Effector memory CD8-positive, alpha-beta T cell (primary cell): ENCODE measurements at regions not wholly inside any gene's neighbourhood (a gene's known extent, or its start where the extent isn't known, plus 50 kb on each side); places are given as distances from the start of the nearest gene placed in this dataset.
A peak's percentile ranks its signal among the peaks of the same experiment; 100 is the strongest.

Experiments
- ATAC-seq: fragments of 150-1000 bp; cut with Tn5 transposase; replicated peaks from 2 replicates; pipeline ENCODE4 v1.10.0; 2021; ENCODE audit warnings: mild to moderate bottlenecking, moderate library complexity
- DNase-seq, 3 experiments: peaks; one replicate each; pipeline ENCODE4 v3.0.0; 2021
- H3K27ac Mint-ChIP-seq, 2 donors: one replicate each; pipeline ENCODE4 v1.8.0; 2022; ENCODE audit warnings: mild to moderate bottlenecking in 2 of 2, mixed read lengths in 2 of 2, moderate library complexity in 2 of 2
- H3K27me3 Mint-ChIP-seq, 2 donors: one replicate each; pipeline ENCODE4 v1.8.0; 2022; ENCODE audit warnings: mixed read lengths in 2 of 2
- H3K36me3 Mint-ChIP-seq: one replicate; pipeline ENCODE4 v1.8.0; 2022; ENCODE audit warnings: mild to moderate bottlenecking, moderate library complexity, mixed read lengths; ENCODE audit not compliant: insufficient read depth
- H3K4me1 Mint-ChIP-seq, 2 donors: one replicate each; pipeline ENCODE4 v1.8.0; 2022; ENCODE audit warnings: low read depth in 2 of 2, mixed read lengths in 2 of 2
- H3K4me3 Mint-ChIP-seq, 2 donors: one replicate each; pipeline ENCODE4 v1.8.0; 2022; ENCODE audit warnings: mild to moderate bottlenecking in 2 of 2, mixed read lengths in 2 of 2, moderate library complexity in 2 of 2
- H3K9me3 Mint-ChIP-seq, 2 donors: one replicate each; pipeline ENCODE4 v1.8.0; 2022; ENCODE audit warnings: mixed read lengths in 2 of 2

DNA sequence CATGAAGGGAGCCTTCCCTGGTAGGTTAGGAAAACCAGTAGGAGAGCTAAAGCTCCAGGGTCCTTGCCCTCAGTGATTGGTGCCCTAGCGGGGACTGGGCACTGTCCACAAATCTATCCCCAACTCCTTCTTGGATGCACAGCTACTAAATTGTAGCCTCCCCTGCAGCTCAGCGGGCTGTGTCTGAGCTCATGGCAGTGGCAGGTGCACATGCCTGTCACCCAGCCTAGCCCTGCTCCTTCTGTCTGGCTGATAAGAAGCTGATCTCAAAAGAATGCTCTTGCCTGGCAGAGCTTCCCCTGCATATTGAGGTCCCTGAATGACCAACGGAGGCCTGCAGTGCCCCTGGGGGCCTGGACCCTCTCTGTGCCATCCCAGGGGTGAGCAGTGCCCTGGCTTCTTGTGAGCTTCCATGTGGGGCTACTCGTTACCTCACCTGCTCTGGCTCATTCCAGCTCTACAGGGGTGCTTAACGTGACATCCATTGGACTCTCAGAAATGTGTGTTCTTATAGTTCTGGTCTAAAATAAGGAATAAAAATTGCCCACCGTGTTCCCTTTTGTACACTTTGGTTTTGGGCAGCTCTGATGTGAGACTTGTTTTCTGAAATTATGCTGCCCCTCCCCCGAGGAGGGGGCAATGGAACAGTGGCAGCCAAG is 59.8 kb upstream of the ANTXRL start:
- H3K9me3 Mint-ChIP-seq: no peaks in the 10 kb centered on the region
- DNase-seq (no peak), ATAC-seq (no peak)
- H3K36me3 Mint-ChIP-seq: peaks cover 5% of the 10 kb centered on the region
- no peak overlapping the region for H3K4me3 Mint-ChIP-seq
- H3K4me1 Mint-ChIP-seq: peaks cover 5 to 7% of the 10 kb centered on the region in 2 donors
- H3K27me3 Mint-ChIP-seq: no peaks in the 10 kb centered on the region
- peak overlapping the region; percentile 44 for H3K27ac Mint-ChIP-seq

DNA sequence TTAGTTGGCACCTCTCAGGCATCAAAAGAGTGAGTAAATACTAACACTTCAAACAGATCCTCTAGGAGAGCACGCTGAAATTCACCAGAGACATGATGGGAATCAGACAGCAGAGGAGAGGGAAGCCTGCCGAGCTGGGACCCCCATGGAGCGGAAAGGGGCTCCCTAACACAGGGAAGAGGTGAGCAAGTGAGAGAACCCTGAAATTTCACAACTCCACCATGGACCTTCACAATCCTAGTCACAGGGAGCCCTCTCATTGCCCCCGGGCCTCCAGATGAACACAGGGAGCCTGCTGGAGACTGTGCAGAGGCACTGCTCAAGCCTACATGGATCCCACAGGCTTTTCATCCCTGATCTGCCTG is 59.2 kb upstream of the ANTXRL start:
- ATAC-seq (no peak), DNase-seq (no peak)
- Mint-ChIP-seq H3K4me3 (no peak overlapping the region), H3K4me1 (peaks cover 5 to 7% of the 10 kb centered on the region in 2 donors), H3K27me3 (no peaks in the 10 kb centered on the region), H3K9me3 (no peaks in the 10 kb centered on the region), H3K27ac (peak overlapping the region in 1 of 2 donors; percentile 44), H3K36me3 (peaks cover 11% of the 10 kb centered on the region)

DNA sequence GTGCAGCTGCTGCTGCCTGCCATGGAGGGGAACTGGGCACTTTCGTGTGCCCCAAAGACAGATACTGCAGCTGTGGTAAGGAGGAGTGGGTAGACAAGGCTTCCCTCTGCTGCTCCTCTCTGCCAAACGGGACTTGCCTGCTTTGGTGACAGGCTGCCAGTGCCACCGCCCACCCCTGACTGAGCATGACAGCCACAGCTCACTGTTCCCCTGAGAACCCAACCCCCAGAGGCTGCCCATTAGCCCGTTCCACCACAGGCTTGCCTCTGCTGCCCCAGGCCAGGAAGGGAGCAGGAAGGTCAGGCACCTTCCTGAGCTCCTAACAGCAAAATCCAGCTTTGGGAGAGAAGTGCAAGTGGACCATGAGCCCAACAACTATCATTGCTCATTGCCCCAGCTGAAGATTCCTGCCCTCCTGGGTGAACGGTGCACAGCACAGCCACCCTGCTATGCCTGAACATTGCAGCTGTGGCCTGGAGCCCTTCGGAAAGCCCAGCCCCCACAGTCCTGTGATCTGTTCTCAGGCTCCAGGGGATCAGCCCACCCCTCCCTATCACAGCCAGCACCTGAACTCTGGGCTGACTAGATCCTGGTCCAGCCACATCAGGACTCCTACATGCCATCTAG is 58.7 kb upstream of the ANTXRL start:
- Mint-ChIP-seq H3K27me3 (no peaks in the 10 kb centered on the region), H3K9me3 (no peaks in the 10 kb centered on the region), H3K36me3 (peaks cover 16% of the 10 kb centered on the region), H3K27ac (peak overlapping the region in 1 of 2 donors; percentile 44), H3K4me3 (no peak overlapping the region), H3K4me1 (peaks cover 5 to 6% of the 10 kb centered on the region in 2 donors)
- DNase-seq: no peak
- no peak for ATAC-seq

DNA sequence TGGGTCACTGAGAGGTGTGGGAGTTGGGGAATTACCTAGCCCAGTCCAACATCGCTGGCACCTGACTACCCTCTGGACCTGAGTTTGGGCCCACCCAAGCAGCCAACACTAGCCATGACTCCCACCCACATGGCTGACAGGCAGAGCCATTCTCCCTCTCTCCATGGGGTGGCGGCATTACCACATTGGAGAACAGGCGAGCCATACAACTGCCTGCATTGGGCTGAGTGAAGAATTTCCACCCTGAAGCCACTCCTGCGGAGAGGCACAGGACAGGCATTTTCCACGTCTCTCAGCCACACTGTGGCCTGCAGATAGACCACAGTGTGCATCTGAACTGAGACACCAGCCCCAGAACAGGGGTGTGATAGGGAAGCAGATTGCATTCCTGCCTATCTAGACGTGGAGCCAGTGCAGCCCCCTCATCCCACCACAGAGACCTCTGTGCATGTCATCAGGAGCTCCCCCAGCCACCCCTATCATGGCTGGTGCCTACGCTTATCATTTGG is 58.2 kb upstream of the ANTXRL start:
- peak overlapping the region in 1 of 2 donors; percentile 44 for H3K27ac Mint-ChIP-seq
- H3K27me3 Mint-ChIP-seq: no peaks in the 10 kb centered on the region
- no peaks in the 10 kb centered on the region for H3K9me3 Mint-ChIP-seq
- peaks cover 5% of the 10 kb centered on the region in 2 donors for H3K4me1 Mint-ChIP-seq
- no peak overlapping the region for H3K4me3 Mint-ChIP-seq
- peaks cover 16% of the 10 kb centered on the region for H3K36me3 Mint-ChIP-seq
- DNase-seq (peak; percentile 38 to 55 (median 39)), ATAC-seq (peak; percentile 73)

DNA sequence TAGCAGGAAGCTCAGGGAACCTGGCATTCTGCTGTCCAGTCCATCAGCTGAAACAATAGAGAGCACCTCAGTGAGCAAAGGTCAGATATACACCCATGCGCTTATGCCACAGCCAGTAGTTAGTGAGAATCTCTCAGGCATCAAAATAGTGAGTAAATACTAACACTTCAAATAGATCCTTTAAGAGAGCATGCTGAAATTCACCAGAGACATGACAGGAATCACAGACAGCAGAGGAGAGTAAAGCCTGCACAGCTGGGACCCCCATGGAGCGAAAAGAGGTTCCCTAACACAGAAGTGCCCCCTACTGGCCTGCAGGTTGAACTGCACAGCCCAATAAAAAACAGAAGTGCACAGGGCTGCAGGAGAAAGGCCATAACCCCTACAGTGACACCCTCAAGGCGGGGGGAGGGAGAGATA is 57.6 kb upstream of the ANTXRL start:
- Mint-ChIP-seq H3K4me1 (peaks cover 5% of the 10 kb centered on the region in 2 donors), H3K36me3 (peaks cover 16% of the 10 kb centered on the region), H3K9me3 (no peaks in the 10 kb centered on the region), H3K27ac (no peak overlapping the region), H3K27me3 (no peaks in the 10 kb centered on the region), H3K4me3 (no peak overlapping the region)
- ATAC-seq (no peak), DNase-seq (no peak)

DNA sequence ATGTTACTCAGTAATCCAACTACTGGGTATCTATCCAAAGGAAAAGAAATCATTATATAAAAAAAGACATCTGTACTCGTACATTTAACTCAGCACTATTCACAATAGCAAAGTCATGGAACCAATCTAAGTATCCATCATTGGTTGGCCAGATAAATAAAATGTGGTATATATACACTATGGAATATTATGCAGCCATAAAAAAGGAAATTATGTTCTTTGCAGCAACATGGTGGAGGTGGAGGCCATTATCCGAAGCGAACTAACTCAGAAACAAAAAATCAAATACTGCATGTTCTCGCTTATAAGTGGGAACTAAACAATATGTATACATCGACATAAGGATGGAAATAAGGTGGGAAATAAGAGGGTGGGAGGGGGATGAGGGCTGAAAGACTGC is 56.2 kb upstream of the ANTXRL start:
- H3K27ac Mint-ChIP-seq: no peak overlapping the region
- H3K4me1 Mint-ChIP-seq: peaks cover 5 to 7% of the 10 kb centered on the region in 2 donors
- no peaks in the 10 kb centered on the region for H3K9me3 Mint-ChIP-seq
- H3K27me3 Mint-ChIP-seq: no peaks in the 10 kb centered on the region
- no peak for DNase-seq
- no peak overlapping the region for H3K4me3 Mint-ChIP-seq
- peaks cover 12% of the 10 kb centered on the region for H3K36me3 Mint-ChIP-seq
- ATAC-seq: no peak

DNA sequence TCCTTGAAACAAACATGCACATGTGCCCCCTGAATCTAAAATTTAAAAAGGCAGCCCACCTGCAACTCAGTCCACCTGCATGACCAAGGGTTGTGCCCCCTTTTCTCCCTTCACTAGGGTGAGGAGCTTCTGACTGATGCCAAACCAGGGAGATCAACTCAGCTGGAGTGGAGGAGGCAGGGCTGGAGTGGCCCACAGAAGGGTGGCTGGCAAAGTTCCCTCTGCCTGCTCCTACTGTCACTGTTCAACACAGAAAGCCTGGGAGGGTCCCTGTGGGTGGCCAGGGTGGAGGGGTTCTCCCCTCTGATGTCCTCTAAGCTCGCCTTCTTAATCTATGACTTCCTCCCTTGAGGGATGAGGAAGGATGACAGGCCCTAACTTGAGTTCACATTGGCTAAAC is 55.7 kb upstream of the ANTXRL start:
- Mint-ChIP-seq H3K4me1 (peaks cover 5 to 7% of the 10 kb centered on the region in 2 donors), H3K9me3 (no peaks in the 10 kb centered on the region), H3K27me3 (no peaks in the 10 kb centered on the region), H3K36me3 (peaks cover 12% of the 10 kb centered on the region), H3K27ac (no peak overlapping the region), H3K4me3 (no peak overlapping the region)
- ATAC-seq: no peak
- no peak for DNase-seq

DNA sequence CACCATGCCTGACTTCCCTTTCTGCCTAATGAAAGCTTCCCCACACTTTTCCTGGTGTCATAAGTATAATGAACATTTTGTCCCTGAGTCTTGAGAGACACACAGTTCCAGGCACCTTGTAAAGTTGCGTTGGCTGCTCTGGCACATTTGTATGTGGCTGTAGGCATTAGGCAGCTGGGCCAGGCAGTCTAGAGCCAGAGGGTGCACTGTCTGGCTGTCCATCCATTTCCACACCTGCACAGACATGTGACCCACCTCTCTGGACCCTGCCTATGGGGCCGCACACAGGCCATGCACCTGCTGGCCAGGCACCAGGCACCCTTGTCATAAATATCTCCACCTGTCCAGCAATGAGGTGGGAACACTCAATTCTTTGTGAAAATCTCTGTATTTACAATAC is 54.7 kb upstream of the ANTXRL start:
- ATAC-seq (no peak), DNase-seq (no peak)
- Mint-ChIP-seq H3K27ac (peak overlapping the region in 1 of 2 donors; percentile 20), H3K36me3 (peaks cover 12% of the 10 kb centered on the region), H3K9me3 (no peaks in the 10 kb centered on the region), H3K4me3 (no peak overlapping the region), H3K27me3 (no peaks in the 10 kb centered on the region), H3K4me1 (peaks cover 10 to 15% of the 10 kb centered on the region in 2 donors)

DNA sequence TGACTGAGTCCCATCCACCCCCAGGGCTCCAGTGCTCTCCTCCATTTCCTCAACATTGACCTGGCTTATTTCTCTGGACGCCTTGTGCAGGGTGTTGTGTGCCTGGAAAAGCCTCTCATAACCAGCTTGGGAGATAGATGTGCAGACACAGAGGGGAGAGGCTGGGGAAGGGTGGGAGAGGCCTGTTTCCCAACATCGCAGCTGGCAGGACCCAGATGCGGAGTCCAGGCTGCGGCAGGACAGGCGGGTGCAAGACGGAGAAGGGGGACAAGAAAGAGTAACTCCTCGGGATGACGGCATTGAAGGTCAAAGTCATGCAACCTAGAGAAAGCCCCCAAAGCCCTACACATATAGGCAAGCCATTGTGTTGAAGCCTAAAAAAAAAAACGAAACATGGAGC is 54.1 kb upstream of the ANTXRL start:
- DNase-seq: no peak
- Mint-ChIP-seq H3K27me3 (no peaks in the 10 kb centered on the region), H3K27ac (peak overlapping the region in 1 of 2 donors; percentile 20)

DNA sequence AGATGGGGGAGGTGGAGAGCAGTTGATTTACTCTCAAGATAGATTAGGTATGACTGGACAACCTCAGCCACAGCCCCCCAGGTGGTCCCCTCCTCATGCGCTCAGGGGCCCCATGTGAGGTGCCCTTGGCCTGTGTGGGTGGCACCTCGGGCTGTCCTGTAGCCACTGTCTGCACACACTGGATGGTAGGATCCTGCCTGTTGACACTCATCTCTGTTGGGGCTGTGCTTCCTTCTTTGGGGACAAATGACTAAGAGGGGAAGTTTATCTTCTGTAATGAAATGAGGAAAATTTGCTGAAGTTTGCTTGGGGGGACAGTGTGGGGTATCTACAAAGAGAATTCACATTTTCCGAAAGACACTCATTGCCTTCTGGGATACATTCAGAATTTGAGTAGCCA is 53.6 kb upstream of the ANTXRL start:
- no peak overlapping the region for H3K4me3 Mint-ChIP-seq
- H3K36me3 Mint-ChIP-seq: peaks cover 12% of the 10 kb centered on the region
- DNase-seq: no peak
- H3K27ac Mint-ChIP-seq: peak overlapping the region in 1 of 2 donors; percentile 83
- H3K27me3 Mint-ChIP-seq: no peaks in the 10 kb centered on the region
- no peaks in the 10 kb centered on the region for H3K9me3 Mint-ChIP-seq
- no peak for ATAC-seq
- peaks cover 7 to 22% of the 10 kb centered on the region in 2 donors for H3K4me1 Mint-ChIP-seq

More for the DNA sequence above, 54.1 kb upstream of the ANTXRL start:
- peaks cover 12% of the 10 kb centered on the region for H3K36me3 Mint-ChIP-seq
- H3K4me1 Mint-ChIP-seq: peaks cover 7 to 20% of the 10 kb centered on the region in 2 donors
- no peaks in the 10 kb centered on the region for H3K9me3 Mint-ChIP-seq
- no peak for ATAC-seq
- H3K4me3 Mint-ChIP-seq: no peak overlapping the region

DNA sequence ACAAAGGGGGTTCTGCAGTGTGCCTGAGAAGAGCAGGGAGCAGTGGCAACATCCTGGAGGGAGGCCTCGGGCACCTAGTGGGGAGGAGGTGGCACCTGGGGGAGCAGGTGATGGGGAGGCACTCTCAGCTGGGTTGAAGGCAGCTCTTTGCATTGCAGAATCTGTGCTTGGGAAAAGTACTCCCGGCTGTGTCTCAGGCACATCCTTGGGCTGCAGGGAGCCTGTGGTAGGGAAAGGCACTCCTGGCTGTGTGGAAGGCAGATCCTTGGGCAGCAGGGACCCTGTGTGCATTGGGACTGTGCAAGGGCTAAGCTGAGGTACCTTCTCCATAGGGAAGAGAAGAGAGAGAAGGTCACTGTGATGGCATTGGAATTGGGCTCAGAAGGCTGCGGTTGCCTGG is 52.8 kb upstream of the ANTXRL start:
- DNase-seq (no peak), ATAC-seq (no peak)
- H3K4me3 Mint-ChIP-seq: no peak overlapping the region
- peaks cover 12% of the 10 kb centered on the region for H3K36me3 Mint-ChIP-seq
- peaks cover 7 to 21% of the 10 kb centered on the region in 2 donors for H3K4me1 Mint-ChIP-seq
- no peaks in the 10 kb centered on the region for H3K9me3 Mint-ChIP-seq
- H3K27ac Mint-ChIP-seq: peak overlapping the region in 1 of 2 donors; percentile 83
- H3K27me3 Mint-ChIP-seq: no peaks in the 10 kb centered on the region

DNA sequence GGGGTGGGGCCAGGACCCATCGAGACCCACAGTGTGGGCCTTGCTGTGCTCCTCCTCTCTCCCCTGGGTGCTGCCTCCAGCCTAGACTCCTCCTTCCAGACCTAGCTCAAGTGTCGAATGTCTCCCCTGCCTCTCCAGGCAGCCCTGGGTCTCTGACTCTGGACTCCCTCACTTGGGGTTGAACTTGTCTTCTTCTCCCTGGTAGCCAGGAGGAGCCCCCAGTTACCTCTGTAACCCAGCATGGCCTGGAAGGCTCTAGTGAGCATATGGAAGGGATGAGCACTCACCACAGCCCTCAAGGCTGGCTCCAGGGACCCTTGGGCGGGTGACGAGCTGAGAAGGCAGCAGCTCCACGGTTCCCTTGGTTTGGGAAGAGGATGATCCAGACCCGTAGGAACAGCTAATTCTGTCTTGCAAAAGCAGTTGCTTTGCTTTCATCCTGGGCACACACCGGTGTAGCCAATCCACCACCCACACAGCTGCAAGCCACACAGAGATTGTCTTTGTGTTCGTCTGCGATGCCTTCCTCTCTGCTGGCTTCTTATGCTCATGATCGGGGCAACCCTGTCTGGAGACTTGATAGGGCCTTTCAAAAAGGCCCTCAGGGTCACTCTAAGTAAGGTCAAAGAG is 52.3 kb upstream of the ANTXRL start:
- Mint-ChIP-seq H3K27ac (peak overlapping the region in 1 of 2 donors; percentile 83), H3K4me3 (no peak overlapping the region), H3K36me3 (peaks cover 12% of the 10 kb centered on the region), H3K27me3 (no peaks in the 10 kb centered on the region), H3K9me3 (no peaks in the 10 kb centered on the region), H3K4me1 (peaks cover 8 to 18% of the 10 kb centered on the region in 2 donors)
- no peak for DNase-seq
- no peak for ATAC-seq

DNA sequence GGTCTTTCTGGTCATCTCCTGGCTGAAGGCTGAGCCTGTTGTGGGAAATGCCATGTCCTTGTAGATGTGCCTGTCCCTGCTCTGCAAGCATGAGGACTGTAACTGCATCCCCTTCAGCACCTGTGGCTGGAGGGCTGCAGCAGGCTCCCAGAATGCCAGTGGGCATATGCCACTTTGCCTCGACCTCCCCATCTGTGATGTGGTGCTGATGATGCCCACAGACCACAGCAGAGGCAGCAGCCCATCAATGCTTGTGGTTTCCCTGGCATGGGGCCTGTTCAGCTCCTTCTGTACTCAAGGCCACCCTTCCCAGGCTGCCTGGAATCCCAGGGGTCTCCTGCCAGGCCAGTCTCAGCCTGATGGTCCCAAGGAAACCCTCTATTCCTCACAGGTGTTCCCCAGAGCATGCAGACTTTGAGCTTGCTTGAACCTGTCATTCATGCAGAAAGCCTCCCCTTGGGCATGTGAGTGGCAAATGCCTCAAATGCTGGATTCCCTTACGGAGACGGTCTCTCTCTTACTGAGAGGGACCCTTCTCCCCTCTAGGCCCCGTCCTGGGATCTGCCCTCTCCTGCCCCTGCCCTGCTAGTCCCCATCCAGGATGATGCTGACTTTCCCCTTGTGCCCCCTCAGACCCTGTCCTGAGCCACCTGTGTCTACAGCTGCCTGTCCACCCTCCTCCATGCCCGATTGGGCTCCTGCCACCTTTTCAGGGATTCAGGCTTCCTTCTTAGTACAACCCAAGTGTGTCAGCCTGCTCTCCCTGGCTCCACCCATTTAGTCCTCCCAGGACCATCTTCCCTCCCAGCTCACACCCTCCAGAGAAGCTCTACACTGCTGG is 50.9 kb upstream of the ANTXRL start:
- peaks cover 17% of the 10 kb centered on the region for H3K36me3 Mint-ChIP-seq
- H3K4me1 Mint-ChIP-seq: peaks cover 14 to 23% of the 10 kb centered on the region in 2 donors
- H3K9me3 Mint-ChIP-seq: peaks cover 0 to 1% of the 10 kb centered on the region in 2 donors
- H3K4me3 Mint-ChIP-seq: no peak overlapping the region
- ATAC-seq (no peak), DNase-seq (no peak)
- peak overlapping the region; percentile 55 to 82 for H3K27ac Mint-ChIP-seq
- no peaks in the 10 kb centered on the region for H3K27me3 Mint-ChIP-seq
